ENCODE measurements at regions not wholly inside any gene's neighbourhood (a gene's known extent, or its start where the extent isn't known, plus 50 kb on each side); places are given as distances from the start of the nearest gene placed in this dataset.

GRCh38 chr2:181264001-181264400 is 193.2 kb upstream of the ITGA4 start:
- TF ChIP-seq CTCF (IDR thresholded peaks at IDR 0.05) (no peak), POLR2A (IDR thresholded peaks at IDR 0.05) (no peak)
